Stimulated activated CD4-positive, alpha-beta T cell treated with anti-CD3 and anti-CD28 coated beads, TNF-alpha, amount 100 ng/mL, for 48 hours (primary cell): ENCODE measurements at regions not wholly inside any gene's neighbourhood (a gene's known extent, or its start where the extent isn't known, plus 50 kb on each side); places are given as distances from the start of the nearest gene placed in this dataset.
"Not testable (repeated sequence)": the region's sequence is repeated elsewhere in the genome, so short reads cannot be mapped to it uniquely, and the experiment has no call there.

Source experiments
- DNase-seq, 3 donors: peaks; one replicate each; pipeline ENCODE4 v3.0.0-alpha.2; 2020; ENCODE audit warnings: low read depth in 3 of 3

GRCh38 chr6:134609716-134610261 lies 291.9 kb upstream of the SGK1 start:
- DNase-seq: no peak

GRCh38 chr6:134607411-134607810 lies 289.5 kb upstream of the SGK1 start:
- no peak for DNase-seq

GRCh38 chr6:134605034-134605433 lies 287.1 kb upstream of the SGK1 start:
- no peak for DNase-seq

GRCh38 chr6:134604014-134604676 lies 286.2 kb upstream of the SGK1 start:
- DNase-seq: no peak

DNA sequence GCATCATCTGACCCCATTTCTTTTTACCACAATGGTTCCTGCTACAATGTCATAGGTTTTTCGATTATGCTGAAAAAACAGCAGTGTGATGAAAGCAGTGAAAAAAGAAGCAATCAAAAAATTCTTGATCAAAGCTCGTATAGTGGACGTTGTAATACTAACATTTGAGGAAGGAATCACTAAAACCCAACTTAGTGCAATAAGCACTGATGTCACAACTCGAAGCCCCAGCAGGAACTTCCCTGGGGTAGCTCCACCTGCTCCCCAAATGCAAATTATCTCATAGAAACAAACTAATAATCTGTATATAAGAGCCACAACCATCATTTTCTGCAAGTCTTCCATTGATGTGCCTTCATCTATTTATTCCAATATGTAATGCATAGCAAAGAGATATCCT lies 285.6 kb upstream of the SGK1 start:
- no peak for DNase-seq

DNA sequence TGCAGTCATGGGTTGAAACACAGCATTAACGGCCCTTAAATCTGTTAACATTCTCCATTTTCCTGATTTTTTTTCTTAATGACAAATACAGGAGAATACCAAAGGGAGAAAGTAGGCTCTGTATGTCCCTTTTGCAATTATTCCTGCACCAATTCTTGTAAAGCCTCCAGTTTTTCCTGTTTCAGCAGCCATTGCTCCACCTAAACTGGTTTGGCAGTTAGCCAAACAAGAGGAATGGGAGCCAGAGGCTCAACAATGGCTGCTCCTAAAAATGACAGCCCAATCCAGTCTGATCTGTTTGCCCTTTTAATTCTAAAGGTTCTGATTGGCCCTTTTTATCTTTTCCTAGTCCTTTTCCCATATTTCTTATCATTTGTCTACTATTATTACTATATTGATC lies 284.2 kb upstream of the SGK1 start:
- DNase-seq: no peak

DNA sequence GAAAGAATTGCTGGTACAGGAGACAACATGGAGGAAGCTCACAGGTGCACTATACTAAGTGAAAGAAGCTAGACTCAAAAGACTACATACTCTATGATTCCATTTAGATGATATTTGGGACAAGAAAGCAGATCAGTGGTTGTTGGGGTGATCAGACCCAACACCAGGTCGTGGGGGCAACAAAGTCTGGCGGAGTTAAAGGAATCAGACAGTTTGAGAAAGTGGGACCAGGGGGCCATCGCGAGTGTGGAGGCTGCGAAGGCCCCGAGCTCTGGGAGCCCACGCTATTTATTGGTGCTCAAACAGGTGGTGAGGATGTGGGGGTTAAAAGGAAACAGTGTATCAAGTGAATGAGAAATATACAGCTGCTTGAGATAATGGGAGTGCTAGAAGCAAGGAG lies 282.8 kb upstream of the SGK1 start:
- no peak for DNase-seq

DNA sequence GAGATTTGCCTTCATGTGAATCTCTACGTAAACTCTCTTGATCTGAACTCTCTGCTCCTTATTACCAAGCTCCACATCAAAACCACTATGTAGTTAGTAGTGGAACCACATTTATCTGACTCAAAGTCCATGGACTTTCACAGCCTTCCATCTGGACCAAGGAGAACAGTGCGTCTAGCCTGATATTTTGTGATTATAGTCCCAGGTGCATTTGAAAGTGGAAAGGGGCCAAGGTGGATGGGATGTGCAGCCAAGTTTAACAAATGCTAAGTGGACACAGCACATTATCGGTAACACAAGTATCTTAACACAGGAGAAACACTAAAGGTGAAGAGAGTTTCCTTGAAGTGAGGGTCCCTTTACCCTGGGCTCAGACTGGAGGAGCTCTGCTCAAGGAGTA lies 281.2 kb upstream of the SGK1 start:
- no peak for DNase-seq

DNA sequence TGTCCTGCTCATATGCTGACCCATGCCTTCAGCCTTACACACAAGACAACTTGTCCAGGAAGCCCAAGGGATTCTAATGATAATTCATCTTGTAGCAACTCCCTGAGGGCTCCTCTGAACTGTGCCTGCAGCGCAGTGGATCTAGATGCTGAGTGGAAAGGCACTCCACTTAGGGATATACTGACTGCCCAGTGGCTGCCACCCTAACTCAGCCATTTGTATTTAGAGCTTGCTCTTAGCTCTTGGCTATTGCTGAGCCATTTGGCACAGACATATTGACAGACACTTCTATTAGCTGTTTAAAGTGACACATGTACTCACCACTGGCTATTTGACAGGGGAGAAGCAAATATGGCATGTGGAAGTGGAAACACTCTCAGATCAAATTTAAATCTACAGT lies 278.3 kb upstream of the SGK1 start:
- no peak for DNase-seq

DNA sequence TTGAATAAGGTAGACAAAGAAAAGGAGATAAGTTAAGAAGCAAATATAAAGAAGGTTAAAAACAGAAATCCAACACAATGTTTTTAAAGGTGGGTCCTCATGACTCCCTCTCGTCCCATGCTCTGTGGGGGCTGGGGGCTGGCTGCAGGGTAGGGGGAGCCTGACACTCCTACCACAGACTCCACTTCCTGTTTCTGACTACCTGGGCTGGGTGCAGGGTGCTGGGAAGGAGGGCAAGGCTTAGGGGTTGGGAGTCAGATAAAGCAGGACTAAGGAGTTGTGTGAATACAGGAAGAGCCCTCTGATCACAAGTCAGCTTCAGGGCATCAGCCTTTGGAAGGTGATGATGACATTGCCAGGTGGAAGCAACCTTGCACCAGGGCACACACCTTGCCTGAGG lies 277.0 kb upstream of the SGK1 start:
- no peak for DNase-seq

- no peak for DNase-seq
These were observed 276.0 kb upstream of the SGK1 start for GRCh38 chr6:134593887-134594286.

- DNase-seq: no peak
These were observed 275.5 kb upstream of the SGK1 start for GRCh38 chr6:134593442-134593841.

DNA sequence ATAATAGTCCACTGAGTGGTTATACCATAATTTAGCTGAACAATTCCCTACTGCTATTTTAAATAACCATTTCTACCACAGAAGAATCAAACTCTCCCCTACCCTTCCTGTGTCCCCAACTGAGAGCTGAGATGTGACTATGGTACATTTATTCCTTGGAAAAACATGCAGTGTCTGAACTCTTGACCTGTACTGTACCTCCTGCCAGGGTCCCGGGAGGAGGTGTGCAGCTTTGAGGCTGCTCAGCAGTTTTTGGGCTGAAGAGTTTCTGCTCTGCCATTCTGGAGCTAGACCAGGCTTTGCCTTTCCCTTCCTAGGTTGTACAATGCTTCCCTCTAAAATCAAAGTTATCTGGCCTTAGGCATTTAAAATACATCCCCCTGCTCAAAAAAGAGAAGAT lies 275.1 kb upstream of the SGK1 start:
- no peak for DNase-seq

- DNase-seq: no peak
These were observed 272.5 kb upstream of the SGK1 start for GRCh38 chr6:134590449-134590848.

DNA sequence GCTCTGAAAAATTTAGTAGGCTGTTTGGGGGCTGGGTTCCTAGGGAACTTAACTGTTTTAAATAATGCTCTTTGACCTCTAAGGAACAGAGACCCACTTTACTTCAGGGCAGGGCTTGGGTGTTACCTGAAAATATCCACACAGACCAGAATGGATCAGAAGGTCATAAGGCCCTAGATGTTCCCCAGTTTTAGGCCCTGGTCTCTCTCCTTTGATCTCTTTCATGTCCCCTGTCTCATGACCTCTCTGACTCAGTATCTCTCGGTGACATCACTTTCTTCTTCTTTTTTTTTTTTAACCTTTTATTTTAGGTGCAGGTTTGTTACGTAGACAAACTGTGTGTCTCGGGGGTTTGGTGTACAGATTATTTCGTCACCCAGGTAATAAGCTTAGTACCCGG lies 272.1 kb upstream of the SGK1 start:
- DNase-seq: no peak

- no peak for DNase-seq
These were observed 271.6 kb upstream of the SGK1 start for GRCh38 chr6:134589512-134589911.

GRCh38 chr6:134588267-134588666 lies 270.4 kb upstream of the SGK1 start:
- no peak for DNase-seq

DNA sequence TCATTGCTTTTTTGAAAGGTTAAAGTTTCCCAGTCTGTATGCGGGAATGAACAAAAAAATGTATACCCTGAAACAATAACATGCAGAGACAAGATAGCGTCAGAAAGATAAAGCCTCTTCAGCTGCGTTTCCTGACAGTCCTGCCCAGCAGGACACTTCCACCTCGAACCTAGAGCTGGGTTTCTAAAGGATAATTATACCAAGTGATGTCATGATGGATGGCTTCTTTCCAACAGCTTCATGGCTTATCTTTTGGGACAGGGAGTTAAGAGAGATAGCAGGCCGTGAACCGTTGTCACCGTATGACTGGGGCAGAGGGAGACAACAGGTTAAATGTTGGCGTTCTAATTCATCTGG lies 267.6 kb upstream of the SGK1 start:
- no peak for DNase-seq

- DNase-seq: no peak
These were observed 267.1 kb upstream of the SGK1 start for GRCh38 chr6:134584847-134585516.

DNA sequence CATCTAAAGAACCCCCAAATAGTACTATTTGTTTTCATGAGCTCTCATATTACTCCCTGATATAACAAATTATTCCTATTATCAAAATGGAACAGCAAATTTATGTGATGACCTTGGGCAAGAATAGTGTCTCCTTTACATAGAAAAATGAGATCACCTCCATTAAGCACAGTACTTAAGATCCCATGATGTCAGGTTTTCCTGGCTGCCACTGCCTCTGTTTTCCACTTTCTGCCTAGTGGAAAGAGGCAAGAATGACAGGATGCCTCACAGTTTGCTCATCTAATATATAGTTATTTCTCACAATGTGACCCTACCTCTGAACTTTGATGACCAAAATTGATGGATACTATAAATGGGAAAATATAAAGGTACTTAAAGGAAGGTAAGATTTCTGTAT lies 260.1 kb upstream of the SGK1 start:
- no peak for DNase-seq

- DNase-seq: no peak
These were observed 257.3 kb upstream of the SGK1 start for GRCh38 chr6:134575221-134575620.

DNA sequence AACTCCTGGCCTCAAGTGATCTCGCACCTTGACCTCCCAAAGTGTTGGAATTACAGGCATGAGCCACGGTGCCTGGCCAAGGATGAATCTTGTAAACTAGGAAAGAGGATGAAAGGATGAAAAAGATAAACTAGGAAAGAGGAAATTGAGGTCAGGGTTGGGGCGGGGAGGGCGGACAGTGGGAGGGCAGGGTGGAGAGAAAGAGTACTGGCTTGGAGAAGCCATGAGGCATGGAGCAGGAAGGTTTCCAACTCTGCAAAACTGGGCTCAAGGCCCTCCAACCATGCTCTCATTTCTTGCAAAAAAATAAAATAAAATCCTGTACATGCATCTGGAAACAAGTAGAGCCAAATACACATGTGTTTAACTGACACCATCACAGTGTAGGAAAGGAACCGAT lies 256.6 kb upstream of the SGK1 start:
- DNase-seq: no peak

DNA sequence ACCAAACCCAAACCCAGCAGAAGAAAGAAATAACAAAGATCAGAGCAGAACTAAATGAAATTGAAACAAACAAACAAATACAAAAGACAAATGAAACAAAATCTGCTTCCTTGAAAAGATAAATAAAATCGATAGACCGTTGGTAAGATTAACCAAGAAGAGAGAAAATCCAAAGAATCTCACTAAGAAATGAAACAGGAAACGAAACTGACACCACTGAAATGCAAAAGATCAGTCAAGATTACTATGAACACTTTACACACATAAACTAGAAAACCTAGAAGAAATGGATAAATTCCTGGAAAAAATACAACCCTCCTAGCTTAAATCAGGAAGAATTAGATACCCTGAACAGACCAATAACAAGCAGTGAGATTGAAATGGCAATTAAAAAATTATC lies 252.1 kb upstream of the SGK1 start:
- DNase-seq: not testable (repeated sequence)

DNA sequence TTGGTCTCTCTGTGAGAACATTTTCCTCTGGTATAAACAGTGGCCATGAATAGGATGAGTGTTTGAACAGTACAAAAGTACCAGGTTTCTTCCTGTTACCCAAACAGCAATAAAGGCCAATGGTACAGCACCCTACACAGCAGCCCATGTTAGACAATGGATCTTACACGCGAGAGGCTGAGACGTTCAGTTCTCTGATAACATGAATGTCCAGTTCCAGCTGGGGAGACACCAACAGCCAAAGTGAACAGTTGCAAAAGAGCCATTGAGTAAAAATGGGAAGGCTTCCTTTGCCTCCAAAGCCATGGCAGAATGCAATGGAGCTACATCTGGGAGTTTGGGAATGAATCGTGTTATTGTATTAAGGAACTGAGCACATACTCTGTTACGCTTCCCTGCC lies 246.8 kb upstream of the SGK1 start:
- no peak for DNase-seq
